HL-60 (cell line): ENCODE measurements at regions not wholly inside any gene's neighbourhood (a gene's known extent, or its start where the extent isn't known, plus 50 kb on each side); places are given as distances from the start of the nearest gene placed in this dataset.

ENCODE experiments used
- DNase-seq, 2 experiments: peaks; one replicate each; pipeline ENCODE4 v3.0.0-alpha.2; 2010 to 2020; ENCODE audit warnings: low read depth in 1 of 2, low spot score in 1 of 2
- H3K27ac ChIP-seq: fragments of 250-450 bp; sonication (Bioruptor Pico); replicated peaks from 2 replicates; pipeline ENCODE4 v1.5.1; 2020; ENCODE audit warnings: mild to moderate bottlenecking, moderate library complexity
- H3K27me3 ChIP-seq: fragments of 250-450 bp; sonication (Bioruptor Pico); 2 replicates; pipeline ENCODE4 v1.5.1; 2021; ENCODE audit warnings: mild to moderate bottlenecking, moderate library complexity; ENCODE audit not compliant: insufficient read depth, poor library complexity, severe bottlenecking
- H3K4me3 ChIP-seq: replicated peaks from 2 replicates; pipeline ENCODE4 v1.5.1; 2011; ENCODE audit warnings: mild to moderate bottlenecking, control low read depth, low read length; ENCODE audit not compliant: insufficient read depth
- CTCF ChIP-seq: IDR thresholded peaks from one replicate; pipeline ENCODE4 v1.5.1; 2011; ENCODE audit warnings: low read length, control low read depth, inconsistent platforms; ENCODE audit not compliant: insufficient read depth
- GABPA ChIP-seq: IDR thresholded peaks from 2 replicates; pipeline ENCODE4 v1.6.1; 2012; ENCODE audit warnings: low read depth
- POLR2AphosphoS5 ChIP-seq: IDR thresholded peaks from 2 replicates; pipeline ENCODE4 v1.6.1; 2012; ENCODE audit warnings: low read depth
- REST ChIP-seq: IDR thresholded peaks from 2 replicates; pipeline ENCODE4 v1.6.1; 2012; ENCODE audit warnings: low read depth; ENCODE audit not compliant: insufficient replicate concordance
- SPI1 ChIP-seq: IDR thresholded peaks from 2 replicates; pipeline ENCODE4 v1.6.1; 2012; ENCODE audit warnings: low read depth, mild to moderate bottlenecking, borderline replicate concordance

- Histone ChIP-seq H3K27ac (no peak overlapping the region), H3K4me3 (no peak overlapping the region), H3K27me3 (peaks cover 4% of the 10 kb centered on the region)
- no peak for DNase-seq
- no peak for TF ChIP-seq REST
- TF ChIP-seq CTCF, result no peak
- no peak for TF ChIP-seq GABPA
- no peak for TF ChIP-seq POLR2AphosphoS5
- no peak for TF ChIP-seq SPI1
Observed at GRCh38 chr13:111640476-111640875, 320.0 kb downstream of the TEX29 start.

- peaks cover 4% of the 10 kb centered on the region for H3K27me3 ChIP-seq
- no peak overlapping the region for H3K27ac ChIP-seq
- TF ChIP-seq CTCF (no peak), GABPA (no peak), REST (no peak), SPI1 (no peak), POLR2AphosphoS5 (no peak)
- no peak overlapping the region for H3K4me3 ChIP-seq
- DNase-seq, result no peak
Observed at GRCh38 chr13:111642156-111642767, 321.8 kb downstream of the TEX29 start.

- Histone ChIP-seq H3K27me3 (peaks cover 4% of the 10 kb centered on the region), H3K27ac (no peak overlapping the region), H3K4me3 (no peak overlapping the region)
- no peak for DNase-seq
- TF ChIP-seq GABPA (no peak), REST (no peak), SPI1 (no peak), CTCF (no peak), POLR2AphosphoS5 (no peak)
Observed at GRCh38 chr13:111644750-111645149, 324.3 kb downstream of the TEX29 start.
